ENCODE measurements at regions not wholly inside any gene's neighbourhood (a gene's known extent, or its start where the extent isn't known, plus 50 kb on each side); places are given as distances from the start of the nearest gene placed in this dataset.

GRCh38 chr13:78977311-78977710 lies 318.4 kb upstream of the OBI1 start:
- in situ Hi-C loops (cut with HindIII; ENCODE audit: low sequenced_read_pairs): loop anchor here (25.0 kb wide), 1 partner anchor 840 kb away; no protein-coding TSS in a partner anchor
- DNase-seq (ENCODE audit: low read depth): no peak
- no peak overlapping the region for H3K4me3 ChIP-seq (ENCODE audit: low read depth, low read length)
- no peak for TF ChIP-seq CTCF (IDR thresholded peaks at IDR 0.05; ENCODE audit: low read depth, low read length, missing control alignments)

GRCh38 chr13:78976696-78977095 lies 317.7 kb upstream of the OBI1 start:
- DNase-seq (ENCODE audit: low read depth): no peak
- TF ChIP-seq CTCF (IDR thresholded peaks at IDR 0.05; ENCODE audit: low read depth, low read length, missing control alignments): no peak
- in situ Hi-C loops (cut with HindIII; ENCODE audit: low sequenced_read_pairs): loop anchor here (25.0 kb wide), 1 partner anchor 839 kb away; no protein-coding TSS in a partner anchor
- no peak overlapping the region for H3K4me3 ChIP-seq (ENCODE audit: low read depth, low read length)

- no peak overlapping the region for H3K4me3 ChIP-seq (ENCODE audit: low read depth, low read length)
- no peak for TF ChIP-seq CTCF (IDR thresholded peaks at IDR 0.05; ENCODE audit: low read depth, low read length, missing control alignments)
- in situ Hi-C loops (cut with HindIII; ENCODE audit: low sequenced_read_pairs): loop anchor here (25.0 kb wide), 1 partner anchor 410 kb away; no protein-coding TSS in a partner anchor
- no peak for DNase-seq (ENCODE audit: low read depth)
Observed at GRCh38 chr13:78972561-78972960, 313.6 kb upstream of the OBI1 start.

- no peak overlapping the region for H3K4me3 ChIP-seq (ENCODE audit: low read depth, low read length)
- in situ Hi-C loops (cut with HindIII; ENCODE audit: low sequenced_read_pairs): loop anchor here (25.0 kb wide), 1 partner anchor 409 kb away; no protein-coding TSS in a partner anchor
- no peak for TF ChIP-seq CTCF (IDR thresholded peaks at IDR 0.05; ENCODE audit: low read depth, low read length, missing control alignments)
- DNase-seq (ENCODE audit: low read depth): no peak
Observed at GRCh38 chr13:78971355-78972025, 312.5 kb upstream of the OBI1 start.

GRCh38 chr13:78960881-78961280 lies 301.9 kb upstream of the OBI1 start:
- no peak for DNase-seq (ENCODE audit: low read depth)

GRCh38 chr13:78958006-78958405 lies 299.1 kb upstream of the OBI1 start:
- no peak overlapping the region for H3K4me3 ChIP-seq (ENCODE audit: low read depth, low read length)
- in situ Hi-C loops (cut with HindIII; ENCODE audit: low sequenced_read_pairs): loop anchor here (25.0 kb wide), 1 partner anchor 396 kb away; no protein-coding TSS in a partner anchor
- no peak for TF ChIP-seq CTCF (IDR thresholded peaks at IDR 0.05; ENCODE audit: low read depth, low read length, missing control alignments)
- no peak for DNase-seq (ENCODE audit: low read depth)

More at GRCh38 chr13:78960881-78961280, 301.9 kb upstream of the OBI1 start:
- no peak overlapping the region for H3K4me3 ChIP-seq (ENCODE audit: low read depth, low read length)
- TF ChIP-seq CTCF (IDR thresholded peaks at IDR 0.05; ENCODE audit: low read depth, low read length, missing control alignments): no peak
- in situ Hi-C loops (cut with HindIII; ENCODE audit: low sequenced_read_pairs): loop anchor here (25.0 kb wide), 1 partner anchor 399 kb away; no protein-coding TSS in a partner anchor
